GM18508 (cell line): ENCODE measurements at regions not wholly inside any gene's neighbourhood (a gene's known extent, or its start where the extent isn't known, plus 50 kb on each side); places are given as distances from the start of the nearest gene placed in this dataset.
"Not testable (repeated sequence)": the region's sequence is repeated elsewhere in the genome, so short reads cannot be mapped to it uniquely, and the experiment has no call there.

Experiments used
- ATAC-seq: cut with Tn5 transposase; IDR thresholded peaks from one replicate; pipeline ENCODE4 v1.9.1; 2021; ENCODE audit warnings: moderate number of reproducible peaks; ENCODE audit not compliant: insufficient read depth, unreplicated experiment

GRCh38 chr3:10109-10996 is 186.2 kb upstream of the CHL1 start:
- not testable (repeated sequence) for ATAC-seq

- ATAC-seq: no peak
These were observed 184.8 kb upstream of the CHL1 start for GRCh38 chr3:11734-12133.

GRCh38 chr3:14652-15051 is 181.9 kb upstream of the CHL1 start:
- ATAC-seq: no peak

GRCh38 chr3:16366-16765 is 180.2 kb upstream of the CHL1 start:
- no peak for ATAC-seq

GRCh38 chr3:20421-20820 is 176.1 kb upstream of the CHL1 start:
- ATAC-seq: no peak

GRCh38 chr3:24006-24405 is 172.6 kb upstream of the CHL1 start:
- no peak for ATAC-seq

- ATAC-seq: no peak
These were observed 171.5 kb upstream of the CHL1 start for GRCh38 chr3:25056-25455.

GRCh38 chr3:35985-36384 is 160.6 kb upstream of the CHL1 start:
- ATAC-seq: not testable (repeated sequence)

- ATAC-seq: not testable (repeated sequence)
These were observed 153.5 kb upstream of the CHL1 start for GRCh38 chr3:42871-43744.

- ATAC-seq: no peak
These were observed 152.4 kb upstream of the CHL1 start for GRCh38 chr3:44028-44676.

GRCh38 chr3:44941-45340 is 151.6 kb upstream of the CHL1 start:
- not testable (repeated sequence) for ATAC-seq

- ATAC-seq: no peak
These were observed 150.0 kb upstream of the CHL1 start for GRCh38 chr3:46576-46975.

- not testable (repeated sequence) for ATAC-seq
These were observed 143.1 kb upstream of the CHL1 start for GRCh38 chr3:53441-53840.

- no peak for ATAC-seq
These were observed 142.3 kb upstream of the CHL1 start for GRCh38 chr3:54240-54639.

GRCh38 chr3:56672-57071 is 139.9 kb upstream of the CHL1 start:
- ATAC-seq: no peak

GRCh38 chr3:59854-60253 is 136.7 kb upstream of the CHL1 start:
- ATAC-seq: no peak

GRCh38 chr3:63095-63765 is 133.3 kb upstream of the CHL1 start:
- no peak for ATAC-seq

- no peak for ATAC-seq
These were observed 126.9 kb upstream of the CHL1 start for GRCh38 chr3:69690-70089.

GRCh38 chr3:72776-73175 is 123.8 kb upstream of the CHL1 start:
- ATAC-seq: no peak

GRCh38 chr3:73271-73670 is 123.3 kb upstream of the CHL1 start:
- ATAC-seq: no peak
